ENCODE measurements at regions not wholly inside any gene's neighbourhood (a gene's known extent, or its start where the extent isn't known, plus 50 kb on each side); places are given as distances from the start of the nearest gene placed in this dataset.
A peak's percentile ranks its signal among the peaks of the same experiment; 100 is the strongest.
"Not testable (repeated sequence)": the region's sequence is repeated elsewhere in the genome, so short reads cannot be mapped to it uniquely, and the experiment has no call there.

- DNase-seq, result not testable (repeated sequence)
Measured at GRCh38 chr15:84094720-84095119, 140.9 kb upstream of the GOLGA6L4 start.

- DNase-seq, result not testable (repeated sequence)
Measured at GRCh38 chr15:84097053-84097452, 138.5 kb upstream of the GOLGA6L4 start.

- no peak for DNase-seq
Measured at GRCh38 chr15:84098604-84099003, 137.0 kb upstream of the GOLGA6L4 start.

GRCh38 chr15:84099181-84099580, 136.4 kb upstream of the GOLGA6L4 start:
- no peak for DNase-seq

- no peak for DNase-seq
Measured at GRCh38 chr15:84103345-84103744, 132.2 kb upstream of the GOLGA6L4 start.

- no peak for DNase-seq
Measured at GRCh38 chr15:84104853-84105252, 130.7 kb upstream of the GOLGA6L4 start.

GRCh38 chr15:84108728-84109127, 126.8 kb upstream of the GOLGA6L4 start:
- DNase-seq, result no peak

- no peak for DNase-seq
Measured at GRCh38 chr15:84111575-84111974, 124.0 kb upstream of the GOLGA6L4 start.

GRCh38 chr15:84112025-84112424, 123.5 kb upstream of the GOLGA6L4 start:
- no peak for DNase-seq

GRCh38 chr15:84113919-84114318, 121.7 kb upstream of the GOLGA6L4 start:
- DNase-seq, result no peak

GRCh38 chr15:84114680-84115079, 120.9 kb upstream of the GOLGA6L4 start:
- DNase-seq, result not testable (repeated sequence)

- DNase-seq, result not testable (repeated sequence)
Measured at GRCh38 chr15:84119351-84119750, 116.2 kb upstream of the GOLGA6L4 start.

- not testable (repeated sequence) for DNase-seq
Measured at GRCh38 chr15:84120903-84121302, 114.7 kb upstream of the GOLGA6L4 start.

GRCh38 chr15:84128706-84129105, 106.9 kb upstream of the GOLGA6L4 start:
- not testable (repeated sequence) for DNase-seq

- DNase-seq, result not testable (repeated sequence)
Measured at GRCh38 chr15:84130098-84130831, 105.3 kb upstream of the GOLGA6L4 start.

- not testable (repeated sequence) for DNase-seq
Measured at GRCh38 chr15:84135931-84136456, 99.6 kb upstream of the GOLGA6L4 start.

GRCh38 chr15:84142888-84143337, 92.7 kb upstream of the GOLGA6L4 start:
- DNase-seq, result peak; percentile 9

- no peak for DNase-seq
Measured at GRCh38 chr15:84143753-84144314, 91.7 kb upstream of the GOLGA6L4 start.

- DNase-seq, result not testable (repeated sequence)
Measured at GRCh38 chr15:84144946-84145345, 90.6 kb upstream of the GOLGA6L4 start.

- DNase-seq, result not testable (repeated sequence)
Measured at GRCh38 chr15:84146299-84146698, 89.3 kb upstream of the GOLGA6L4 start.

- not testable (repeated sequence) for DNase-seq
Measured at GRCh38 chr15:84147307-84147706, 88.3 kb upstream of the GOLGA6L4 start.

- no peak for DNase-seq
Measured at GRCh38 chr15:84151205-84151931, 84.2 kb upstream of the GOLGA6L4 start.

GRCh38 chr15:84152381-84152979, 83.1 kb upstream of the GOLGA6L4 start:
- not testable (repeated sequence) for DNase-seq
